Stimulated activated CD4-positive, alpha-beta T cell treated with anti-CD3 and anti-CD28 coated beads, Interleukin-4, amount 100 ng/mL, for 24 hours (primary cell): ENCODE measurements at regions not wholly inside any gene's neighbourhood (a gene's known extent, or its start where the extent isn't known, plus 50 kb on each side); places are given as distances from the start of the nearest gene placed in this dataset.
A peak's percentile ranks its signal among the peaks of the same experiment; 100 is the strongest.
"Not testable (repeated sequence)": the region's sequence is repeated elsewhere in the genome, so short reads cannot be mapped to it uniquely, and the experiment has no call there.

ENCODE experiments used
- DNase-seq: peaks from one replicate; pipeline ENCODE4 v3.0.0-alpha.2; 2020

DNA sequence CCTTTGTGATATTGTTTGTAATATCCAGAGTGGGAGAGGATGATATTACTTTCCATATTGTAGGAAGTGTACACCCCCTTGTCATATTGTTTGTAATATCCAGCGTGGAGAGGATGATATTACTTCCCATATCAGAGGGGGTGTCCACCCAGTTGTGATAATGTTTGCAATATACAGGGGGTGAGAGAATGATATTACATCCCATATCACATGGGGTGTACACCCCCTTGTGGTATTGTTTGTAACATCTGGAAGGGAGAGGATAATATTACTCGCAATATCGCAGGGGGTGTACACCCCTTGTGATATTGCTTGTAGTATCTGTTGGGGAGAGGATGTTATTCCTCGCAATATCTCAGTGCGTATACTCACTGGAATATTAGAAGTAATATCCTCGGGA lies 61.5 kb downstream of the PRSS23 start:
- no peak for DNase-seq

- DNase-seq = no peak
These were observed 63.1 kb downstream of the PRSS23 start for GRCh38 chr11:86863476-86863875.

DNA sequence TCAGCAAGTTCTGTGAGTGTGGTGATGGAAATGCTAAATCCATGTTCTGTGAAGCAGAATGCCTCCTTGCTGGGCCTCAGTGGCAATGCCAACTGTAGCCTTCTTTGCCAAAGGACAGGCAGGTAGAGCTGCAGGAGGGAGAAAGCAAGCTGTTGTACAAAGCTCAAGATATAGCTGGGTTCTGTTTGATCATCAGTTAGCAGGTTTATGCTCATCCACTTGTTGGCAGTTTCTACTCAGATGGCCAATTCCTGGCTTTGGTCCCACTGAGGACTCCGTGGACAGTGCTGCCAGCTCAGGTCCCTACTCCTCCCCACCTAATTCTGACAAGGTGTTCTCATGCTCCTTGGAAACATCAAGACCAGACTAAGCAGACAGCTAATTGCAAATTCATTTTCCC lies 65.1 kb downstream of the PRSS23 start:
- no peak for DNase-seq

GRCh38 chr11:86869531-86869930 lies 69.2 kb downstream of the PRSS23 start:
- no peak for DNase-seq

DNA sequence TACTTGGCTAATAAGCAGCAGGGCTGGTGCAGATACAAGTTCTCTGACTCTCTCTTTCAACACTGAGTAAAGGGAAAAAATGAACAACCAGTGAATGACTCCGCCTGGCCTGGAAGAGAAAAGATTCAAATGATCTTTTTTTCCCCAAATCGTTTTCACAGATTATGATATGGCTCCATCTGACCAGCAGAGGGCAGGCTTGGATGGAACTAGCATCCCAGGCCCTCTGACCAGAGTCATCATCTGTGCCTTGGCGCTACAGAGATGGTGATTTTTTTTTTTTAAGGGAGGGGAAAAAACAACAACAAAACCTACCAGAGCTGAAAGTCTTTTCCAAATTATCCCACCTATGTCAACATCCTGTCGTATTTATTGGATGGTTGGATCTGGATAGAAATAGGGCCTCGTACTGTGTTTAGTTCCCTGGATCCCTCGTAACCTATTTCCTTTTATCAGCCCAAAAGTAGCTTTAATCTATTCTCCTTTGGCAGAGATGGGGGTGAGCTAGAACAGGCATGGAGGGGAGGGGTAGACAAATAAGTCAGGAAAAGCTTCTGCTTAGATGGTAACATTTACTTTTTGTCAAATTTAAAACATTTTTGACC lies 69.7 kb downstream of the PRSS23 start:
- peak; percentile 44 for DNase-seq

DNA sequence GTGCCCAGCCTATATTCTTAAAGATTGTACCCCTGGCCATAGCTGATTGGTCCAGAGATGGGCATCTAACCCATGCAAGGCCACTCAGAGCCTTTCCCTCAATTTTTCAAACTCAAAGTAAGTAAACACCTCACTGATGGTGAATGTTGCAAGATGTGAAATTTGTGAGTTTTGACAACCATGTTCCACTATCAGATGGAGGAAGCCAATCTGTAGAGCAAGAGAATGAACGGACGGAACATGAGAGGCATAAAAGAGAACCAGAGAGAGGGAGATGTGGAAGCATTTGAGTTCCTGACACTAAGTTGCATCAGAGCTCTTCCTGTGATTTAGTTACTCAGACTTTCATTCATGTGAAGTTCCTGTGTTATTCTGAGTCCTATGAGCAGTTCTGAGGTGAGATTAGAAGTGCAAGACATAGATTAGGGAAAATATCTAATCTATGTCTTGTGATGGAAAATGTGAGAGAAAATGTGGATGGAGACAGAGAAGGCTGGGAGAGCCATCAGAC lies 73.3 kb downstream of the PRSS23 start:
- DNase-seq = no peak

GRCh38 chr11:86874304-86875056 lies 74.1 kb downstream of the PRSS23 start:
- no peak for DNase-seq

DNA sequence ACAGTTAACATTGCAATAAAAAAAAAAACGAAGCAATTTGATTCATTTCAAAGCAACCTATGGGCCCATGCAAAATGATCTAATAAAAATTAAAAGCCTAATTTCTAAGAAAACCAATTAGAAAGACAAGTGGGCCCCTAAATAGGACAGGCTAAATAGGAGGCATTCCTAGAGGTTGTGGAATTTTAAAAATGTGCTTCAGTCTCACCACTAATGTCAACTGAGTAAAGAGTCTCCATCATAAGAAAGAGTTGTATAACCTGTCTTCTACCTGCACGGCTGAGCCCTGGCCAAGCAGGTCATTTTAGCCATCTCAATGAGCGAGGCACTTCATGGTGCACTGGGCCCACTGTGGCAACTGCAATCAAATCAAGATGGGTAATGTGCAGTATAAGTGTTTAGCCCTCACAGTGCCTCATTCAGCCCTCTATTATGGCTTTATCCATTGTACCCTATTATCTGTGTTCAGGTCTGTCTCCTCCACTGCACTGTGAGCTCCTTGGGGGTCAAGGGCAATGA lies 76.4 kb downstream of the PRSS23 start:
- DNase-seq = no peak

DNA sequence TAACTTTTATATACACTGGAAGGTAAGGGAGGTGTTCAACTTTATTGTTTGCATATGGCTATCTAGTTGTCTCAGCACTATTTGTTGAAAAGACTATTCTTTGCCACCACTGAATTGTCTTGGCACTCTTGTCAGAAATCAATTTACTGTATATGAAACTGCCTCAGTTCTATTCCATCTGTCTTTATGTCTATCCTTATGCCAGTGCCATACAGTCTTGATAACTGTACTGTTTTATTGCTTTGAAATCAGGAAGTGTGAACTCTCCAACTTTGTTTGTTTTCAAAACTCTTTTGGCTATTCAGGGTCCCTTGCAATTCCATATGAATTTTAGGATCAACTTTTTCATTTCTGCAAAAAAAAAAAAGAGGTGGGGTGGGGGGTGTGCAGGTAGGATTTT lies 77.2 kb downstream of the PRSS23 start:
- no peak for DNase-seq

DNA sequence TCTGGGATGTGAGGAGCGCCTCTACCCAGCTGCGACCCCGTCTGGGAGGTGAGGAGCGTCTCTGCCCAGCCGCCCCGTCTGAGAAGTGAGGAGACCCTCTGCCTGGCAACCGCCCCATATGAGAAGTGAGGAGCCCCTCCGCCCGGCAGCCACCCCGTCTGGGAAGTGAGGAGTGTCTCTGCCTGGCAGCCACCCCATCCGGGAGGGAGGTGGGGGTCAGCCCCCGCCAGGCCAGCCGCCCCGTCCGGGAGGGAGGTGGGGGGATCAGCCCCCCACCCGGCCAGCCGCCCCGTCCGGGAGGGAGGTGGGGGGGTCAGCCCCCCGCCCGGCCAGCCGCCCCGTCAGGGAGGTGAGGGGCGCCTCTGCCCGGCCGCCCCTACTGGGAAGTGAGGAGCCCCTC lies 76.0 kb downstream of the FZD4 start:
- DNase-seq = not testable (repeated sequence)

DNA sequence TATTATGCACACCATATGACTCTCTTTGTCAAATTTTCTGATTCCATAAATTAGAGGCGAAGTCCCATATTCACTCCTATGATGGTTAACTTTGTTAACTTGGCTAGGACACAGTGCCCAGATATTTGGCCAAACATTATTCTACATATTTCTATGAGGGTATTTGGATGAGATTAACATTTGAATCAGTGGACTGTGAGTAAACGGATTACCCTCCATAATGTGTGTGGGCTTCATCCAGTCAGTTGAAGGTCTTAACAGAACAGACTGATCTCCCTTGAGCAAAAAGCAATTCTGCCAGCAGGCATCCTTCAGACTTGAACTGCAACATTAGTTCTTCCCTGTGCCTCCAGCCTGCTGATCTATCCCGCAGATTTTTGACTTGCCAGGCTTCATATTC lies 69.9 kb downstream of the FZD4 start:
- no peak for DNase-seq

GRCh38 chr11:86888164-86889000 lies 66.8 kb downstream of the FZD4 start:
- no peak for DNase-seq

DNA sequence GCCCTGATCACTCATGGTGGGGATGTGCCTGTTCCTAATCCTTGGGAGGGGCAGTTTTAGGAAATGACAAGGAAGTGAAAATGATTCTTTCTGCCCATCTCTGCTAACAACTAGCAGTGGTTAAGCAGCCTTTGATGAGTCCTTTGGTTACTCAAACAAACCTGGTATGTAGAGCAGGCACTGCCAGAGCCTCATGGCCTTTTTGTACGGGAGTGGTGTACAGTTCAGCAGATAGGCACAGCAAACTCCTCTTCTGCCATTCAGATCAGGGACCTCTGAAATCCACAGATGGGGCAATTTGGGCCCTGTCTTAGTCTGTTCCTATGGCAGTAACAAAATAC lies 66.2 kb downstream of the FZD4 start:
- DNase-seq = no peak

- no peak for DNase-seq
These were observed 64.2 kb downstream of the FZD4 start for GRCh38 chr11:86891036-86891435.

- DNase-seq = no peak
These were observed 62.0 kb downstream of the FZD4 start for GRCh38 chr11:86893235-86893634.
